DND-41 (cell line): ENCODE measurements at regions not wholly inside any gene's neighbourhood (a gene's known extent, or its start where the extent isn't known, plus 50 kb on each side); places are given as distances from the start of the nearest gene placed in this dataset.

Experiments used
- ATAC-seq: fragments of 200-7000 bp; cut with Tn5 transposase; 3 replicates; pipeline ENCODE4 v1.9.1; 2021; ENCODE audit warnings: low read depth; ENCODE audit not compliant: insufficient read depth
- DNase-seq: peaks from one replicate; pipeline ENCODE4 v3.0.0-alpha.2; 2020
- H2AFZ ChIP-seq: 2 replicates; pipeline ENCODE4 v1.6.0; 2012; ENCODE audit warnings: low read depth, low read length
- H3K27ac ChIP-seq: 2 replicates; pipeline ENCODE4 v1.5.1; 2012; ENCODE audit warnings: low read length, inconsistent platforms
- H3K27me3 ChIP-seq: fragments of 200-600 bp; sonication (generic); 2 replicates; pipeline ENCODE4 v1.6.0; 2012; ENCODE audit warnings: low read length, mild to moderate bottlenecking, inconsistent platforms; ENCODE audit not compliant: insufficient read depth, poor library complexity
- H3K36me3 ChIP-seq: 2 replicates; pipeline ENCODE4 v1.5.1; 2012; ENCODE audit warnings: low read length, inconsistent platforms; ENCODE audit not compliant: insufficient read depth
- H3K4me1 ChIP-seq: 2 replicates; pipeline ENCODE4 v1.5.1; 2012; ENCODE audit warnings: mild to moderate bottlenecking, low read length; ENCODE audit not compliant: insufficient read depth
- H3K4me2 ChIP-seq: 2 replicates; pipeline ENCODE4 v1.6.0; 2012; ENCODE audit warnings: mild to moderate bottlenecking, moderate library complexity, low read length, inconsistent platforms; ENCODE audit not compliant: insufficient read depth
- H3K4me3 ChIP-seq, 2 experiments: fragments of 200-600 bp in 1 of 2; shearing (Covaris generic) in 1 of 2; 2 replicates each; pipeline ENCODE4 v1.5.1; 2012 to 2016; ENCODE audit warnings: inconsistent platforms in 2 of 2, low read length in 2 of 2, mild to moderate bottlenecking in 2 of 2, low read depth in 1 of 2, moderate library complexity in 1 of 2
- H3K79me2 ChIP-seq: 2 replicates; pipeline ENCODE4 v1.6.0; 2012; ENCODE audit warnings: low read length, inconsistent platforms; ENCODE audit not compliant: insufficient read depth
- H3K9ac ChIP-seq: 2 replicates; pipeline ENCODE4 v1.6.0; 2012; ENCODE audit warnings: low read depth, mild to moderate bottlenecking, inconsistent platforms, low read length, moderate library complexity
- H3K9me3 ChIP-seq: 2 replicates; pipeline ENCODE4 v1.5.1; 2012; ENCODE audit warnings: low read length, moderate library complexity, mild to moderate bottlenecking, inconsistent platforms; ENCODE audit not compliant: insufficient read depth, severe bottlenecking
- H4K20me1 ChIP-seq: 2 replicates; pipeline ENCODE4 v1.6.0; 2012; ENCODE audit warnings: low read length; ENCODE audit not compliant: insufficient read depth
- EZH2 ChIP-seq: IDR thresholded peaks from 3 replicates; pipeline ENCODE4 v1.6.1; 2012; ENCODE audit warnings: borderline replicate concordance, low read depth, mild to moderate bottlenecking, moderate library complexity, low read length, inconsistent platforms; ENCODE audit not compliant: severe bottlenecking
- TF ChIP-seq, protein P1 (sequence below): IDR thresholded peaks from 2 replicates; pipeline ENCODE4 v1.5.1; 2012; ENCODE audit warnings: borderline replicate concordance, low read length, moderate library complexity, mild to moderate bottlenecking; ENCODE audit not compliant: poor library complexity, severe bottlenecking; ENCODE audit errors: extremely low read depth

DNA sequence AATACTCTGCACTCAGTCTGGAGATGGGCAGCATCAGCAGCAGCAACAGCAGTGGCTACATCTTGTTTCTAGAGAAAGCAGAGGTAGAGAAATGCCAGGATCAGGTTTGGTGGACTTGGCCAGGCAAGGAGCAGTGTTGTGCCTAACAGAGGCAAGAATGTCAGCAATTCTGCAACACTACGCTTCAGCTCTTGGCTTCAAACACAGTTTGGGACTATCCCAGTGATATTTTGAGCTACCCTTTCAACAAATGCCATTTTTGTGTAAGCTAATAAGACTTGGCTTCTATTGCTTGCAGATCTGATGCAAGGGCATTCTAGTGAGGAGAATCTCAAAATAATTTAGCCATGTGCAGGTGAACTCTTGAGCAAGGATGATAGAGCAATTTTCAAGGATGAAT, 271.3 kb downstream of the PCDH20 start:
- TF ChIP-seq, protein P1, sequence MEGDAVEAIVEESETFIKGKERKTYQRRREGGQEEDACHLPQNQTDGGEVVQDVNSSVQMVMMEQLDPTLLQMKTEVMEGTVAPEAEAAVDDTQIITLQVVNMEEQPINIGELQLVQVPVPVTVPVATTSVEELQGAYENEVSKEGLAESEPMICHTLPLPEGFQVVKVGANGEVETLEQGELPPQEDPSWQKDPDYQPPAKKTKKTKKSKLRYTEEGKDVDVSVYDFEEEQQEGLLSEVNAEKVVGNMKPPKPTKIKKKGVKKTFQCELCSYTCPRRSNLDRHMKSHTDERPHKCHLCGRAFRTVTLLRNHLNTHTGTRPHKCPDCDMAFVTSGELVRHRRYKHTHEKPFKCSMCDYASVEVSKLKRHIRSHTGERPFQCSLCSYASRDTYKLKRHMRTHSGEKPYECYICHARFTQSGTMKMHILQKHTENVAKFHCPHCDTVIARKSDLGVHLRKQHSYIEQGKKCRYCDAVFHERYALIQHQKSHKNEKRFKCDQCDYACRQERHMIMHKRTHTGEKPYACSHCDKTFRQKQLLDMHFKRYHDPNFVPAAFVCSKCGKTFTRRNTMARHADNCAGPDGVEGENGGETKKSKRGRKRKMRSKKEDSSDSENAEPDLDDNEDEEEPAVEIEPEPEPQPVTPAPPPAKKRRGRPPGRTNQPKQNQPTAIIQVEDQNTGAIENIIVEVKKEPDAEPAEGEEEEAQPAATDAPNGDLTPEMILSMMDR = no peak
- no peak for TF ChIP-seq EZH2
- H3K4me3 ChIP-seq = no peak overlapping the region
- no peaks in the 10 kb centered on the region for H3K4me1 ChIP-seq
- peaks cover 14% of the 10 kb centered on the region for H3K9me3 ChIP-seq
- no peak overlapping the region for H3K4me2 ChIP-seq
- H3K9ac ChIP-seq = no peak overlapping the region
- H3K27me3 ChIP-seq = no peaks in the 10 kb centered on the region
- H3K27ac ChIP-seq = no peak overlapping the region
- H4K20me1 ChIP-seq = no peaks in the 10 kb centered on the region
- H3K79me2 ChIP-seq = no peaks in the 10 kb centered on the region
- no peaks in the 10 kb centered on the region for H3K36me3 ChIP-seq
- no peak for ATAC-seq
- DNase-seq = no peak
- H2AFZ ChIP-seq = no peak overlapping the region

DNA sequence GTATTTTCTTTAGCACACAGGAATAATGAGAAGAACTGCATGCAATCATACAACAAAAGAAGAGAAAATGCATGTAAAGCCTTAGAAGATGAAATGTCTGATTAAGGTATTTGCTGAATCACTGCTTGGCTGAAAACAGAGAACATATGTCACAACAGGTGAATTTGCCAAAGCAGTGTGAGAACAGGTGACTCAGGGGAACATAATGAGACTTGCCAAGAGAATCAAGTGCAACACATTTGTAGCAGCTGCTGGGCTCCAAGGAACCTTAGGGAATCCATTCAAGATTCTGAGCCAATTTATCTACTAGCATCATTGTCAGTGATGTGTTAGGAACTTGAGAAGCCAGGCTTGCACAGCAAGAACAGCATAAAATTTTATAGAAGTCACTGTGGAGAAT, 273.1 kb downstream of the PCDH20 start:
- H3K4me2 ChIP-seq = no peak overlapping the region
- no peak overlapping the region for H3K27ac ChIP-seq
- TF ChIP-seq, protein P1 = no peak
- no peak for TF ChIP-seq EZH2
- H3K4me3 ChIP-seq = no peak overlapping the region
- H3K36me3 ChIP-seq = no peaks in the 10 kb centered on the region
- H3K9ac ChIP-seq = no peak overlapping the region
- H3K27me3 ChIP-seq = no peaks in the 10 kb centered on the region
- H3K79me2 ChIP-seq = no peaks in the 10 kb centered on the region
- ATAC-seq (no peak), DNase-seq (no peak)
- H3K4me1 ChIP-seq = no peaks in the 10 kb centered on the region
- H2AFZ ChIP-seq = no peak overlapping the region
- no peaks in the 10 kb centered on the region for H4K20me1 ChIP-seq
- peaks cover 14% of the 10 kb centered on the region for H3K9me3 ChIP-seq

DNA sequence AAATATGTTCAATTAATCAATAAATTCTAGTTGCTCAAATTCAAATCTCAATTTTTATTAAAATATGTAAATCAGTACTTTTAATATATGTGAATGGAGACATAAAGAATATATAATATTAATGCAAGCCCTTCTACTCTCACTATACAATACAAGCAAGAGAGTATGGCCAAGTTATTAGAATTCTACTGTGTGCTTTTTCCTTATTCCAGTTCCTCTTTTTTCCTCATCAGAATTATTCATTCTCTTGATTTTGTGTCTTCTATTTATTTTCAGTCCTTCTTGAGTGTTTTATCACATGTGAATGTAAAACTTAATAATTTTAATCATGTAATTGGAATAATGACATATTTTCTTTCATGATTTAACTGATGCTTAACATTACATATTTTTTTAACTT, 276.8 kb downstream of the PCDH20 start:
- Histone ChIP-seq H3K27ac (no peak overlapping the region), H3K27me3 (no peaks in the 10 kb centered on the region), H3K36me3 (no peaks in the 10 kb centered on the region), H3K9ac (no peak overlapping the region), H3K79me2 (no peaks in the 10 kb centered on the region), H2AFZ (no peak overlapping the region), H3K4me1 (no peaks in the 10 kb centered on the region), H3K4me3 (no peak overlapping the region), H4K20me1 (no peaks in the 10 kb centered on the region), H3K9me3 (no peaks in the 10 kb centered on the region), H3K4me2 (no peak overlapping the region)
- DNase-seq = no peak
- TF ChIP-seq EZH2 = no peak
- TF ChIP-seq, protein P1 = no peak
- no peak for ATAC-seq

DNA sequence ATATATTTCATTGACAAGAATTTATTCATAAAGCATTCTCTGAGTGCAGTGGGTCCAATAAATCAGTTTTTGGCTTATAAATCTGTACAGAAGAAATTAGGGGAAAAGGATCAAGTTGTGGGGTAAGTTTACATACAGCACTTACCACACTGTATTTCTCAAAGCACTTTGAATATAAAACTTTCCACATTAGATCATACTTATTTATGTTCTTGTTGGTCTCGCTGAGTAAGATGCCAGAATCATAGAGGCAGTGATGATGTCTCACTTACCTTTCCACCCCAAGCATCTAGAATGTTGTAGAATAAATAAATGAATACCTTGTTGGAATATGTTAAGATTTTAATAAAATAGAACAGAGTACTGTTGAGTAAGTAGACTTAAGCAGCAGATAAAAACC, 279.1 kb downstream of the PCDH20 start:
- H3K79me2 ChIP-seq = no peaks in the 10 kb centered on the region
- no peaks in the 10 kb centered on the region for H3K36me3 ChIP-seq
- H3K27me3 ChIP-seq = no peaks in the 10 kb centered on the region
- H2AFZ ChIP-seq = no peak overlapping the region
- DNase-seq (no peak), ATAC-seq (no peak)
- no peak overlapping the region for H3K4me3 ChIP-seq
- no peak overlapping the region for H3K9ac ChIP-seq
- TF ChIP-seq EZH2 = no peak
- TF ChIP-seq, protein P1 = no peak
- no peak overlapping the region for H3K27ac ChIP-seq
- H4K20me1 ChIP-seq = no peaks in the 10 kb centered on the region
- no peak overlapping the region for H3K4me2 ChIP-seq
- no peaks in the 10 kb centered on the region for H3K9me3 ChIP-seq
- no peaks in the 10 kb centered on the region for H3K4me1 ChIP-seq
